ENCODE measurements at regions not wholly inside any gene's neighbourhood (a gene's known extent, or its start where the extent isn't known, plus 50 kb on each side); places are given as distances from the start of the nearest gene placed in this dataset.
"Not testable (repeated sequence)": the region's sequence is repeated elsewhere in the genome, so short reads cannot be mapped to it uniquely, and the experiment has no call there.

GRCh38 chr9:42349181-42349580, 165.7 kb downstream of the SPATA31A6 start:
- H3K36me3 ChIP-seq (ENCODE audit: insufficient read depth, low read length); H3K4me3 ChIP-seq (ENCODE audit: low read depth, low read length, poor library complexity, severe bottlenecking); intact Hi-C loops (cut with micrococcal nuclease; ENCODE audit: unreplicated experiment); H3K79me2 ChIP-seq (ENCODE audit: insufficient read depth, low read depth, low read length); H3K9me2 ChIP-seq (ENCODE audit: insufficient read depth, low read length); DNase-seq (ENCODE audit: low spot score); H3K27ac ChIP-seq (ENCODE audit: low read depth, low read length, poor library complexity, severe bottlenecking); H3K4me2 ChIP-seq (ENCODE audit: low read length); BruUV-seq (replicated peaks); H3K9me3 ChIP-seq (ENCODE audit: low read length); CTCF ChIA-PET (ENCODE audit: unreplicated experiment); H3K4me1 ChIP-seq (ENCODE audit: insufficient read depth, low read length, poor library complexity, severe bottlenecking); H2AFZ ChIP-seq (ENCODE audit: low read length); H4K20me1 ChIP-seq (ENCODE audit: insufficient read depth, low read length); POLR2A ChIA-PET: not testable (repeated sequence)

GRCh38 chr9:42350412-42350811, 167.0 kb downstream of the SPATA31A6 start:
- BruUV-seq (replicated peaks); CTCF ChIA-PET (ENCODE audit: unreplicated experiment): not testable (repeated sequence)

GRCh38 chr9:42357604-42358373, 174.3 kb downstream of the SPATA31A6 start:
- H3K9me2 ChIP-seq (ENCODE audit: insufficient read depth, low read length); H3K79me2 ChIP-seq (ENCODE audit: insufficient read depth, low read depth, low read length); H3K9me3 ChIP-seq (ENCODE audit: low read length); H3K4me2 ChIP-seq (ENCODE audit: low read length); H3K4me1 ChIP-seq (ENCODE audit: insufficient read depth, low read length, poor library complexity, severe bottlenecking); H3K36me3 ChIP-seq (ENCODE audit: insufficient read depth, low read length); DNase-seq (ENCODE audit: low spot score); BruUV-seq (replicated peaks); H3K4me3 ChIP-seq (ENCODE audit: low read depth, low read length, poor library complexity, severe bottlenecking); H3K27ac ChIP-seq (ENCODE audit: low read depth, low read length, poor library complexity, severe bottlenecking); H2AFZ ChIP-seq (ENCODE audit: low read length); H4K20me1 ChIP-seq (ENCODE audit: insufficient read depth, low read length); intact Hi-C loops (cut with micrococcal nuclease; ENCODE audit: unreplicated experiment); POLR2A ChIA-PET; CTCF ChIA-PET (ENCODE audit: unreplicated experiment): not testable (repeated sequence)

More at GRCh38 chr9:42350412-42350811, 167.0 kb downstream of the SPATA31A6 start:
- H3K4me3 ChIP-seq (ENCODE audit: low read depth, low read length, poor library complexity, severe bottlenecking); H3K9me2 ChIP-seq (ENCODE audit: insufficient read depth, low read length); H3K4me2 ChIP-seq (ENCODE audit: low read length); intact Hi-C loops (cut with micrococcal nuclease; ENCODE audit: unreplicated experiment); H3K36me3 ChIP-seq (ENCODE audit: insufficient read depth, low read length); H3K4me1 ChIP-seq (ENCODE audit: insufficient read depth, low read length, poor library complexity, severe bottlenecking); DNase-seq (ENCODE audit: low spot score); H2AFZ ChIP-seq (ENCODE audit: low read length); H4K20me1 ChIP-seq (ENCODE audit: insufficient read depth, low read length); H3K79me2 ChIP-seq (ENCODE audit: insufficient read depth, low read depth, low read length); H3K9me3 ChIP-seq (ENCODE audit: low read length); POLR2A ChIA-PET; H3K27ac ChIP-seq (ENCODE audit: low read depth, low read length, poor library complexity, severe bottlenecking): not testable (repeated sequence)

- H3K79me2 ChIP-seq (ENCODE audit: insufficient read depth, low read depth, low read length); H3K36me3 ChIP-seq (ENCODE audit: insufficient read depth, low read length); CTCF ChIA-PET (ENCODE audit: unreplicated experiment); H3K4me3 ChIP-seq (ENCODE audit: low read depth, low read length, poor library complexity, severe bottlenecking); H3K9me3 ChIP-seq (ENCODE audit: low read length); H3K4me1 ChIP-seq (ENCODE audit: insufficient read depth, low read length, poor library complexity, severe bottlenecking); H3K27ac ChIP-seq (ENCODE audit: low read depth, low read length, poor library complexity, severe bottlenecking); H2AFZ ChIP-seq (ENCODE audit: low read length); BruUV-seq (replicated peaks); intact Hi-C loops (cut with micrococcal nuclease; ENCODE audit: unreplicated experiment); H3K9me2 ChIP-seq (ENCODE audit: insufficient read depth, low read length); H4K20me1 ChIP-seq (ENCODE audit: insufficient read depth, low read length); DNase-seq (ENCODE audit: low spot score); H3K4me2 ChIP-seq (ENCODE audit: low read length); POLR2A ChIA-PET: not testable (repeated sequence)
These were observed 175.3 kb downstream of the SPATA31A6 start for GRCh38 chr9:42358626-42359247.

- CTCF ChIA-PET (ENCODE audit: unreplicated experiment) = not testable (repeated sequence)
These were observed 181.2 kb downstream of the SPATA31A6 start for GRCh38 chr9:42364410-42365243.

GRCh38 chr9:42365244-42365945, 181.9 kb downstream of the SPATA31A6 start:
- CTCF ChIA-PET (ENCODE audit: unreplicated experiment); H3K4me3 ChIP-seq (ENCODE audit: low read depth, low read length, poor library complexity, severe bottlenecking); H3K9me2 ChIP-seq (ENCODE audit: insufficient read depth, low read length); POLR2A ChIA-PET; H4K20me1 ChIP-seq (ENCODE audit: insufficient read depth, low read length); H3K79me2 ChIP-seq (ENCODE audit: insufficient read depth, low read depth, low read length); BruUV-seq (replicated peaks); H3K4me1 ChIP-seq (ENCODE audit: insufficient read depth, low read length, poor library complexity, severe bottlenecking); H2AFZ ChIP-seq (ENCODE audit: low read length); DNase-seq (ENCODE audit: low spot score); H3K9me3 ChIP-seq (ENCODE audit: low read length); intact Hi-C loops (cut with micrococcal nuclease; ENCODE audit: unreplicated experiment); H3K27ac ChIP-seq (ENCODE audit: low read depth, low read length, poor library complexity, severe bottlenecking); H3K36me3 ChIP-seq (ENCODE audit: insufficient read depth, low read length); H3K4me2 ChIP-seq (ENCODE audit: low read length): not testable (repeated sequence)

More at GRCh38 chr9:42364410-42365243, 181.2 kb downstream of the SPATA31A6 start:
- H3K79me2 ChIP-seq (ENCODE audit: insufficient read depth, low read depth, low read length); POLR2A ChIA-PET; H3K9me2 ChIP-seq (ENCODE audit: insufficient read depth, low read length); H4K20me1 ChIP-seq (ENCODE audit: insufficient read depth, low read length); H2AFZ ChIP-seq (ENCODE audit: low read length); H3K4me2 ChIP-seq (ENCODE audit: low read length); DNase-seq (ENCODE audit: low spot score); BruUV-seq (replicated peaks); H3K27ac ChIP-seq (ENCODE audit: low read depth, low read length, poor library complexity, severe bottlenecking); H3K4me3 ChIP-seq (ENCODE audit: low read depth, low read length, poor library complexity, severe bottlenecking); H3K9me3 ChIP-seq (ENCODE audit: low read length); H3K4me1 ChIP-seq (ENCODE audit: insufficient read depth, low read length, poor library complexity, severe bottlenecking); H3K36me3 ChIP-seq (ENCODE audit: insufficient read depth, low read length); intact Hi-C loops (cut with micrococcal nuclease; ENCODE audit: unreplicated experiment): not testable (repeated sequence)

All from OCI-LY7 (cell line).